AG04450 (cell line): ENCODE measurements at regions not wholly inside any gene's neighbourhood (a gene's known extent, or its start where the extent isn't known, plus 50 kb on each side); places are given as distances from the start of the nearest gene placed in this dataset.
A peak's percentile ranks its signal among the peaks of the same experiment; 100 is the strongest.

ENCODE experiments used
- CTCF ChIA-PET: fragments of 300-600, 350-600 bp; formaldehyde crosslinking; extraction: SDS; loops from one replicate; lab custom pipeline; 2022; ENCODE audit warnings: antibody characterized with exemption, inconsistent platforms; lab: Charles Lee
- POLR2A ChIA-PET: fragments of 350-600 bp; formaldehyde crosslinking; extraction: SDS; loops from one replicate; lab custom pipeline; 2021; ENCODE audit warnings: antibody characterized with exemption, inconsistent platforms; lab: Yijun Ruan, JAX
- DNase-seq: peaks from one replicate; pipeline ENCODE4 v3.0.0-alpha.2; 2011; ENCODE audit warnings: low read depth, low spot score
- H3K27ac ChIP-seq: one replicate; pipeline ENCODE4 v1.5.1; 2012; ENCODE audit warnings: low read depth, low read length, control low read depth
- H3K27me3 ChIP-seq: one replicate; pipeline ENCODE4 v1.6.0; 2012; ENCODE audit warnings: low read length; ENCODE audit not compliant: control insufficient read depth, insufficient read depth
- H3K4me3 ChIP-seq: 2 replicates; pipeline ENCODE4 v1.5.1; 2011; ENCODE audit warnings: mild to moderate bottlenecking, low read depth, low read length, control low read depth
- H3K9me3 ChIP-seq: 2 replicates; pipeline ENCODE4 v1.5.1; 2012; ENCODE audit warnings: low read length; ENCODE audit not compliant: control insufficient read depth, insufficient read depth
- TF ChIP-seq, protein P1 (sequence below): IDR thresholded peaks from 2 replicates; pipeline ENCODE4 v1.5.1; 2011; ENCODE audit warnings: low read depth, low read length, control low read depth, inconsistent platforms

- H3K9me3 ChIP-seq = no peaks in the 10 kb centered on the region
- H3K27me3 ChIP-seq = no peaks in the 10 kb centered on the region
- peak overlapping the region; percentile 71 for H3K27ac ChIP-seq
- peak; percentile 76 for DNase-seq
- peak overlapping the region; percentile 5; the same call in 1 of the 2 replicates for H3K4me3 ChIP-seq
- POLR2A ChIA-PET = interaction anchor here (1.4 kb wide), 1 partner anchor 9 kb away, joined by 5 read pairs; no protein-coding TSS in a partner anchor
- CTCF ChIA-PET = no interaction called here
- TF ChIP-seq, protein P1, sequence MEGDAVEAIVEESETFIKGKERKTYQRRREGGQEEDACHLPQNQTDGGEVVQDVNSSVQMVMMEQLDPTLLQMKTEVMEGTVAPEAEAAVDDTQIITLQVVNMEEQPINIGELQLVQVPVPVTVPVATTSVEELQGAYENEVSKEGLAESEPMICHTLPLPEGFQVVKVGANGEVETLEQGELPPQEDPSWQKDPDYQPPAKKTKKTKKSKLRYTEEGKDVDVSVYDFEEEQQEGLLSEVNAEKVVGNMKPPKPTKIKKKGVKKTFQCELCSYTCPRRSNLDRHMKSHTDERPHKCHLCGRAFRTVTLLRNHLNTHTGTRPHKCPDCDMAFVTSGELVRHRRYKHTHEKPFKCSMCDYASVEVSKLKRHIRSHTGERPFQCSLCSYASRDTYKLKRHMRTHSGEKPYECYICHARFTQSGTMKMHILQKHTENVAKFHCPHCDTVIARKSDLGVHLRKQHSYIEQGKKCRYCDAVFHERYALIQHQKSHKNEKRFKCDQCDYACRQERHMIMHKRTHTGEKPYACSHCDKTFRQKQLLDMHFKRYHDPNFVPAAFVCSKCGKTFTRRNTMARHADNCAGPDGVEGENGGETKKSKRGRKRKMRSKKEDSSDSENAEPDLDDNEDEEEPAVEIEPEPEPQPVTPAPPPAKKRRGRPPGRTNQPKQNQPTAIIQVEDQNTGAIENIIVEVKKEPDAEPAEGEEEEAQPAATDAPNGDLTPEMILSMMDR = no peak
Observed at GRCh38 chr7:68691261-68692216, 906.7 kb upstream of the AUTS2 start.

DNA sequence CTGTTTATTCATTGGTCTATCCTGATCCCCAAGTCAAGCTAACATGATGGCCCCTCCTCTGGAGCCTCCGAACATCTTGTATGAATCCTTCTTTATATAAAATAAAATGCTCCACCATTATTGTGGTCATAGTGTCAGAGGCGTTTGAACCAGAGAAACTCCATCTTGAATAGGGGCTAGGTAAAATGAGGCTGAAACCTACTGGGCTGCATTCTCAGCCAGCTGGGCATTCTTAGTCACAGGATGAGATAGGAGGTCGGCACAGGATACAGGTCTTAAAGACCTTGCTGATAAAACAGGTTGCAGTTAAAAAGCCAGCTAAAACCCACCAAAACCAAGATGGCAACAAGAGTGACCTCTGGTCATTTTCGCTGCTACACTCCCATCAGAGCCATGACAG lies 905.8 kb upstream of the AUTS2 start:
- no peaks in the 10 kb centered on the region for H3K9me3 ChIP-seq
- TF ChIP-seq, protein P1 = no peak
- peak overlapping the region; percentile 71 for H3K27ac ChIP-seq
- DNase-seq = no peak
- H3K27me3 ChIP-seq = no peaks in the 10 kb centered on the region
- POLR2A ChIA-PET = interaction anchor here (1.4 kb wide), 1 partner anchor 8 kb away, joined by 5 read pairs; no protein-coding TSS in a partner anchor
- no peak overlapping the region for H3K4me3 ChIP-seq
- CTCF ChIA-PET = interaction anchor here (0.6 kb wide), 1 partner anchor 51 kb away, joined by 5 read pairs; no protein-coding TSS in a partner anchor

- Histone ChIP-seq H3K9me3 (no peaks in the 10 kb centered on the region), H3K27me3 (no peaks in the 10 kb centered on the region), H3K4me3 (no peak overlapping the region), H3K27ac (no peak overlapping the region)
- DNase-seq = no peak
- TF ChIP-seq, protein P1 = no peak
- ChIA-PET CTCF (no interaction called here), POLR2A (no interaction called here)
Observed at GRCh38 chr7:68694656-68695055, 903.6 kb upstream of the AUTS2 start.

- Histone ChIP-seq H3K27ac (peak overlapping the region; percentile 85), H3K9me3 (no peaks in the 10 kb centered on the region), H3K4me3 (no peak overlapping the region), H3K27me3 (no peaks in the 10 kb centered on the region)
- POLR2A ChIA-PET = interaction anchor here (0.6 to 1.3 kb wide), 2 partner anchors 9 to 102 kb away, joined by 3 read pairs; no protein-coding TSS in a partner anchor
- DNase-seq = no peak
- CTCF ChIA-PET = no interaction called here
- TF ChIP-seq, protein P1 = no peak
Observed at GRCh38 chr7:68697796-68698280, 900.4 kb upstream of the AUTS2 start.
